ENCODE measurements at regions not wholly inside any gene's neighbourhood (a gene's known extent, or its start where the extent isn't known, plus 50 kb on each side); places are given as distances from the start of the nearest gene placed in this dataset.

DNA sequence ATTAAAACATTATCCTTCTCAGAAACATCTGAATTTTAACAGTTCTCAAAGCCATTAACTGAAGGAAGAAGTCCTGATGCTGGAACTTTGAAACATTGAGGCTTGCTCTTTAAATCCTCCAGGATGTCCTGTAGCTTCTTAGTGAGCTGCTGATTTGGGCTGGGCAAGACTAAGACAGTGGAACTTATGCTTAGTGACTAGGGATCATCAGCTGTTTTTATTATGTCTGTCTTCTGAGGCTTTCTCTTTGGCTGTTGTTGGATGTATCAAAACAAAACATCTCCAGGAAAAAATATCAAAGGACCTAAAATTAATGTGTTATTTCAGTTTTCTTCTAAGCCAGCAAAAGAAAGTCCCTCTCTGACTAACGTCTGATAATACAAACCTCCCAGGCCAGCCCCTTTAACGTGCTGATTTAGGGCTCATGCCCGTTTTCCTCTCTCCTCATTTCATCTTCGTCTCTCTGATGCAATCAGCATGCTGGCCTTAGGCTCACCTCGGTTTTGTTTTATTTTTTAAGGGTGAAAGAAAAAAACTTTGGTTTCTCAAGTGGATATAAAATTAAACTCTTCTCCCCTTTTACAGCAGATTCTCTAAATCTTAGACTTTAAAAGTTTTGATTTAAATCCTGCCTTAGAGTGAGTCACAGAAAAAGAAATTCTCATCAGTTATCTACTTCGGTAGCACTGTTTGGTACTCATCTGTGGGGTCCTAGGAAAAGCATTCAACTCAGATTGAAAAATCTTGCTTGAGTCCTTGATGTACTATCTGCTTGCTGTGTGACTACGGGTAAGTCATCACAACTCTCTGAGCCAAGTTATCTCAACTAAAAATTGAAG lies 106.2 kb upstream of the CCDC91 start:
- Histone ChIP-seq H3K4me2 (ENCODE audit: low read depth, low read length) (no peak overlapping the region), H3F3A (ENCODE audit: insufficient read depth, low read length) (peaks cover 16% of the 10 kb centered on the region; the same call in 1 of the 2 replicates), H3K9me2 (replicated peaks; ENCODE audit: insufficient read depth, low read length) (no peaks in the 10 kb centered on the region), H3K4me3 (ENCODE audit: low read length) (no peak overlapping the region), H3K9ac (ENCODE audit: low read length) (no peak overlapping the region), H3K27ac (ENCODE audit: low read length) (no peak overlapping the region), H4K20me1 (ENCODE audit: insufficient read depth, low read length) (no peaks in the 10 kb centered on the region), H3K9me3 (replicated peaks; ENCODE audit: insufficient read depth, low read length) (no peaks in the 10 kb centered on the region), H3K27me3 (replicated peaks; ENCODE audit: insufficient read depth, low read length) (no peaks in the 10 kb centered on the region), H2AFZ (ENCODE audit: low read length) (no peak overlapping the region), H3K4me1 (ENCODE audit: low read length) (peaks cover 33% of the 10 kb centered on the region), H3K79me2 (ENCODE audit: low read length) (no peaks in the 10 kb centered on the region), H3K36me3 (replicated peaks; ENCODE audit: insufficient read depth, low read length) (no peaks in the 10 kb centered on the region)
- no peak for TF ChIP-seq EZH2 (optimal IDR thresholded peaks at IDR 0.05; ENCODE audit: low read depth, low read length)
- TF ChIP-seq, protein P1, sequence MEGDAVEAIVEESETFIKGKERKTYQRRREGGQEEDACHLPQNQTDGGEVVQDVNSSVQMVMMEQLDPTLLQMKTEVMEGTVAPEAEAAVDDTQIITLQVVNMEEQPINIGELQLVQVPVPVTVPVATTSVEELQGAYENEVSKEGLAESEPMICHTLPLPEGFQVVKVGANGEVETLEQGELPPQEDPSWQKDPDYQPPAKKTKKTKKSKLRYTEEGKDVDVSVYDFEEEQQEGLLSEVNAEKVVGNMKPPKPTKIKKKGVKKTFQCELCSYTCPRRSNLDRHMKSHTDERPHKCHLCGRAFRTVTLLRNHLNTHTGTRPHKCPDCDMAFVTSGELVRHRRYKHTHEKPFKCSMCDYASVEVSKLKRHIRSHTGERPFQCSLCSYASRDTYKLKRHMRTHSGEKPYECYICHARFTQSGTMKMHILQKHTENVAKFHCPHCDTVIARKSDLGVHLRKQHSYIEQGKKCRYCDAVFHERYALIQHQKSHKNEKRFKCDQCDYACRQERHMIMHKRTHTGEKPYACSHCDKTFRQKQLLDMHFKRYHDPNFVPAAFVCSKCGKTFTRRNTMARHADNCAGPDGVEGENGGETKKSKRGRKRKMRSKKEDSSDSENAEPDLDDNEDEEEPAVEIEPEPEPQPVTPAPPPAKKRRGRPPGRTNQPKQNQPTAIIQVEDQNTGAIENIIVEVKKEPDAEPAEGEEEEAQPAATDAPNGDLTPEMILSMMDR (IDR thresholded peaks at IDR 0.05; ENCODE audit: low read length) = no peak
- no peak for TF ChIP-seq EZH2phosphoT487 (IDR thresholded peaks at IDR 0.05; ENCODE audit: low read length)
- DNase-seq = no peak

DNA sequence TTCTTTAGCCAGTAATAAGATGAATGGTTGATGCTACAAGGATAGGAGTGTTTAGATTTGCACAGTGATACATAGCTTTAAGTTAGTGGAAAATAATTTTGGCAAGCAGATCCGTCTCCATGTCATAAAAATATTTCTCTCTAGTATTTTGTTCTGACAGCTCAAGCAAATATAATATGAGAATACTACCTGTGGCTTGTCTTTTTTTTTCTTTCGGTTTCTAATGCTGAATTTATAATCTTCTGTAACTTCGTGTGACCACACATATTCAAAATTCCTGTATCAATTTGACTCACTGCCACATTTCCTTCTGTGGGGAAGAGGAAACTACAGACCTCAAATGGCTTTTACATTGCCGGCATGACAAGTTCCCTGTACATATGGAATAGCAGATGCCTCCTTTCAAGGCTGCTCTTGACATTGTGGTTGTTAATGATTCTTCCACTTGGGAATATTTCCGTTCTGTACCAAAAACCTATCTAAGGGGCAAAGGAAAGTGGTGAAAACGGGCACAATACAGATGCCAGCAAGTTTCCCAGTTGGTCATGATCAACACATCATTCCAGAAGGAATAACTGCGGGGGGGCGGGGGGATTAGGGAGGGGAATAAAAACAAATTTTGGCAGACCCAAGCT lies 103.6 kb upstream of the CCDC91 start:
- H3K9ac ChIP-seq (ENCODE audit: low read length) = no peak overlapping the region
- peak overlapping the region; percentile 26; the same call in 1 of the 2 replicates for H3K27ac ChIP-seq (ENCODE audit: low read length)
- H3K4me2 ChIP-seq (ENCODE audit: low read depth, low read length) = peak overlapping the region; percentile 50
- no peak overlapping the region for H2AFZ ChIP-seq (ENCODE audit: low read length)
- peaks cover 16% of the 10 kb centered on the region; the same call in 1 of the 2 replicates for H3F3A ChIP-seq (ENCODE audit: insufficient read depth, low read length)
- peak; percentile 78 for DNase-seq
- H3K79me2 ChIP-seq (ENCODE audit: low read length) = no peaks in the 10 kb centered on the region
- no peaks in the 10 kb centered on the region for H3K9me3 ChIP-seq (replicated peaks; ENCODE audit: insufficient read depth, low read length)
- no peaks in the 10 kb centered on the region for H3K9me2 ChIP-seq (replicated peaks; ENCODE audit: insufficient read depth, low read length)
- no peaks in the 10 kb centered on the region for H3K27me3 ChIP-seq (replicated peaks; ENCODE audit: insufficient read depth, low read length)
- no peaks in the 10 kb centered on the region for H3K36me3 ChIP-seq (replicated peaks; ENCODE audit: insufficient read depth, low read length)
- H3K4me1 ChIP-seq (ENCODE audit: low read length) = peaks cover 41% of the 10 kb centered on the region
- no peak for TF ChIP-seq EZH2phosphoT487 (IDR thresholded peaks at IDR 0.05; ENCODE audit: low read length)
- TF ChIP-seq, protein P1 (IDR thresholded peaks at IDR 0.05; ENCODE audit: low read length) = no peak
- no peak for TF ChIP-seq EZH2 (optimal IDR thresholded peaks at IDR 0.05; ENCODE audit: low read depth, low read length)
- peak overlapping the region; percentile 21; the same call in 1 of the 2 replicates for H3K4me3 ChIP-seq (ENCODE audit: low read length)
- no peaks in the 10 kb centered on the region for H4K20me1 ChIP-seq (ENCODE audit: insufficient read depth, low read length)

DNA sequence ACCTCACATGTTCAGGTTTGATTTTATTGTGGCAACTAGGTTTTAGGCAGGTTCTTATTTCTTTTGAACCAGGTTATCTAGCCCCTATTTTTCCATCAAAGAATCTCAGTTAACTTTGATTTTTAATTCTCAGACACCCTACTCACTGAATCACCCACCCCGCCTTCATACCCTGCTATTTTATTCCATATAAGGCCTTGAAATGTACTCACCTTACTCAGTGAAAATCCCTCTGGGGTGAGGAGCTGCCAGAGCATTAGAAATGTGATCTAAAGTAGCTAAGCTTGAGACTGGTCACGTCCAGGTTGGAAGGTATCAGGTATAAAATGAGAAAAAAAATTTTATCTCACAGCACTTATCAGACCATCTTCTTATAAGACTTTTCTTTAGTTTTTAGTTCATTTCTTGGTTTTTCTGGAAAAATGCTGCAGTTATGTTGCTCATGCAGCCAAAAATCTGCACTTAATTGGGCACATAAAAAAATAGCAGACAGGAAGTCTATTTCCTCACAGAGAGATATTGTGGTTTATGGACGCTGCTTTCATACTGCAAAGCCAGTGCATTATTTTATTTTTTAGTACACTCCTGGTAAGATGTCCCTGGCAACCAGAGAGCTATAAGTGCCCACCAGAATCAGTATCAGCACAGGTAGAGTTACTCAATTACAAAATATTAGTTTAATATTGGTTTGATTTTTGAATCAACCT lies 101.5 kb upstream of the CCDC91 start:
- Histone ChIP-seq H4K20me1 (ENCODE audit: insufficient read depth, low read length) (no peaks in the 10 kb centered on the region), H3K9me2 (replicated peaks; ENCODE audit: insufficient read depth, low read length) (no peaks in the 10 kb centered on the region), H3K36me3 (replicated peaks; ENCODE audit: insufficient read depth, low read length) (no peaks in the 10 kb centered on the region), H3K79me2 (ENCODE audit: low read length) (no peaks in the 10 kb centered on the region), H3K9ac (ENCODE audit: low read length) (no peak overlapping the region), H3K9me3 (replicated peaks; ENCODE audit: insufficient read depth, low read length) (no peaks in the 10 kb centered on the region), H3F3A (ENCODE audit: insufficient read depth, low read length) (peaks cover 16% of the 10 kb centered on the region; the same call in 1 of the 2 replicates), H3K27ac (ENCODE audit: low read length) (peak overlapping the region; percentile 8; the same call in 1 of the 2 replicates), H2AFZ (ENCODE audit: low read length) (no peak overlapping the region), H3K27me3 (replicated peaks; ENCODE audit: insufficient read depth, low read length) (no peaks in the 10 kb centered on the region), H3K4me3 (ENCODE audit: low read length) (no peak overlapping the region), H3K4me2 (ENCODE audit: low read depth, low read length) (peak overlapping the region; percentile 33), H3K4me1 (ENCODE audit: low read length) (peaks cover 41% of the 10 kb centered on the region)
- peak; percentile 33 for DNase-seq
- no peak for TF ChIP-seq EZH2 (optimal IDR thresholded peaks at IDR 0.05; ENCODE audit: low read depth, low read length)
- TF ChIP-seq EZH2phosphoT487 (IDR thresholded peaks at IDR 0.05; ENCODE audit: low read length) = no peak
- TF ChIP-seq, protein P1 (IDR thresholded peaks at IDR 0.05; ENCODE audit: low read length) = no peak
